ENCODE measurements at regions not wholly inside any gene's neighbourhood (a gene's known extent, or its start where the extent isn't known, plus 50 kb on each side); places are given as distances from the start of the nearest gene placed in this dataset.

DNA sequence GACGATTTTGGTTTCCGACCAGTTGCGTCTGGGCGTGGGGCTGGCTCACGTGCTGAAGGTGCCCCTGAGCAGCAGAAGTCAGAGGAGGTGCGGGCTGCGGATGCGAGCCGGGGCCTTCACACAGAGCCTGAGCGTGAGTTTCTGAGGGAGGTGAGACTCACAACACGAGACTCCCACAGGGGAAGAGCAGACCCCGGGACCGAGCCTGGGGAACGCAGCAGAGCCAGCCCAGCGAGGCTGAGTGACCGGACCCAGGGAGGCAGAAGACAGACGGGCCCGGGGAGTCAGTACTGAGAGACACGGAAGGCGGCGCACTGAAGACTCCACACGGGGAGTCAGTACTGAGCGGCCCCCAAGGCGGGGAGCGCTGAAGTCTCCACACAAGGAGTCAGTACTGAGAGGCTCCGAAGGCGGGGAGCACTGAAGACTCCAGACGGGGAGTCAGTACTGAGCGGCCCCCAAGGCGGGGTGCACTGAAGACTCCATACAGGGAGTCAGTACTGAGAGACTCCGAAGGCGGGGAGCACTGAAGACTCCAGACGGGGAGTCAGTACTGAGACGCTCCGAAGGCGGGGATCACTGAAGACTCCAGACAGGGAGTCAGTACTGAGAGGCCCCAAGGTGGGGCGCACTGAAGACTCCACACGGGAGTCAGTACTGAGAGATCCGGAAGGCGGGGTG, 77.8 kb downstream of the DLL1 start:
- H3K4me3 Mint-ChIP-seq (ENCODE audit: low read depth, unreplicated experiment): peak overlapping the region; percentile 13
- TF ChIP-seq, protein P1, sequence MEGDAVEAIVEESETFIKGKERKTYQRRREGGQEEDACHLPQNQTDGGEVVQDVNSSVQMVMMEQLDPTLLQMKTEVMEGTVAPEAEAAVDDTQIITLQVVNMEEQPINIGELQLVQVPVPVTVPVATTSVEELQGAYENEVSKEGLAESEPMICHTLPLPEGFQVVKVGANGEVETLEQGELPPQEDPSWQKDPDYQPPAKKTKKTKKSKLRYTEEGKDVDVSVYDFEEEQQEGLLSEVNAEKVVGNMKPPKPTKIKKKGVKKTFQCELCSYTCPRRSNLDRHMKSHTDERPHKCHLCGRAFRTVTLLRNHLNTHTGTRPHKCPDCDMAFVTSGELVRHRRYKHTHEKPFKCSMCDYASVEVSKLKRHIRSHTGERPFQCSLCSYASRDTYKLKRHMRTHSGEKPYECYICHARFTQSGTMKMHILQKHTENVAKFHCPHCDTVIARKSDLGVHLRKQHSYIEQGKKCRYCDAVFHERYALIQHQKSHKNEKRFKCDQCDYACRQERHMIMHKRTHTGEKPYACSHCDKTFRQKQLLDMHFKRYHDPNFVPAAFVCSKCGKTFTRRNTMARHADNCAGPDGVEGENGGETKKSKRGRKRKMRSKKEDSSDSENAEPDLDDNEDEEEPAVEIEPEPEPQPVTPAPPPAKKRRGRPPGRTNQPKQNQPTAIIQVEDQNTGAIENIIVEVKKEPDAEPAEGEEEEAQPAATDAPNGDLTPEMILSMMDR (IDR thresholded peaks at IDR 0.05; ENCODE audit: unreplicated experiment): no peak
- BruUV-seq (replicated peaks): no TSS peak
- no peaks in the 10 kb centered on the region for H3K4me1 Mint-ChIP-seq (ENCODE audit: low read depth, unreplicated experiment)
- intact Hi-C loops (cut with micrococcal nuclease; ENCODE audit: unreplicated experiment): no loop called here
- H3K9me3 Mint-ChIP-seq (ENCODE audit: low read depth, unreplicated experiment): peaks cover 15% of the 10 kb centered on the region
- H3K27me3 Mint-ChIP-seq (ENCODE audit: unreplicated experiment): peaks cover 38% of the 10 kb centered on the region
- peak overlapping the region; percentile 83 for H3K27ac Mint-ChIP-seq (ENCODE audit: unreplicated experiment)
- DNase-seq: no peak
- H3K36me3 Mint-ChIP-seq (ENCODE audit: insufficient read depth, unreplicated experiment): peaks cover 8% of the 10 kb centered on the region
- CTCF ChIA-PET: no interaction called here

DNA sequence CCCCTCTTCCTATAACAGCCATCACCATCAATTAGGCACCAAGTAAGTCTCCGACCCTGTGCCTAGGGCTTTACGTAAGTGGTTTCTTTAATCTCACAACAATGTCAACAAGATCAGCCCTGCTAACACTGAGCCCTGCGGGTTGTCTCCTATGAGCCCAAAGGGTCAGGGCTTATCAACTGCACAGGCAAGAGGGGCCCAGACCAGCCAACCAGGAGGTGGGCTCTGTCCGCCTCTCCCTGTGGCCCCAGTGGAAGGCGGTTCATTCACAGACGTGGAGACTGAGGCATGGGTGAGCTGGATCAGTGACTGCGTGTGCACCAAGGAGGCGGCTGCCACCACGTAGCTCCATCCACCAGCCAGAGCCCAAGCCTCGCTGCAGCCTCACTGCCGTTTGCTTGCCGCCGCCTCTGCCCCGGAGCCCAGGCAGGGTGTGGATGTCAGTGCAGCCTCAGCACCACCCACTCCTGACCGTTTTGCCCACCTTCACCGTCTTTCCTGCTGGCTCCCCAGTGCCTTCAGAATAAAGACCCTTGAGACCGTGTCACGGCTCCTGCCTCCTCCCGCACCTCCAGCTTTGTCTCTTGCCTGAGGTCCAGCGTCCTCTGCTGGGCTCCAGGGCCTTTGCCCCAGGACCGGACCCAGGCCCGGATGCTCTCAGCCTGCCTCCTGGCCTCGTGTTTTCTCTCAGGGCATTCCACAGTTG, 78.7 kb downstream of the DLL1 start:
- DNase-seq: no peak
- Mint-ChIP-seq H3K27ac (ENCODE audit: unreplicated experiment) (no peak overlapping the region), H3K27me3 (ENCODE audit: unreplicated experiment) (peaks cover 38% of the 10 kb centered on the region), H3K4me3 (ENCODE audit: low read depth, unreplicated experiment) (no peak overlapping the region), H3K9me3 (ENCODE audit: low read depth, unreplicated experiment) (peaks cover 15% of the 10 kb centered on the region), H3K36me3 (ENCODE audit: insufficient read depth, unreplicated experiment) (peaks cover 8% of the 10 kb centered on the region), H3K4me1 (ENCODE audit: low read depth, unreplicated experiment) (no peaks in the 10 kb centered on the region)
- no TSS peak for BruUV-seq (replicated peaks)
- TF ChIP-seq, protein P1 (IDR thresholded peaks at IDR 0.05; ENCODE audit: unreplicated experiment): no peak
- intact Hi-C loops (cut with micrococcal nuclease; ENCODE audit: unreplicated experiment): no loop called here
- CTCF ChIA-PET: no interaction called here

DNA sequence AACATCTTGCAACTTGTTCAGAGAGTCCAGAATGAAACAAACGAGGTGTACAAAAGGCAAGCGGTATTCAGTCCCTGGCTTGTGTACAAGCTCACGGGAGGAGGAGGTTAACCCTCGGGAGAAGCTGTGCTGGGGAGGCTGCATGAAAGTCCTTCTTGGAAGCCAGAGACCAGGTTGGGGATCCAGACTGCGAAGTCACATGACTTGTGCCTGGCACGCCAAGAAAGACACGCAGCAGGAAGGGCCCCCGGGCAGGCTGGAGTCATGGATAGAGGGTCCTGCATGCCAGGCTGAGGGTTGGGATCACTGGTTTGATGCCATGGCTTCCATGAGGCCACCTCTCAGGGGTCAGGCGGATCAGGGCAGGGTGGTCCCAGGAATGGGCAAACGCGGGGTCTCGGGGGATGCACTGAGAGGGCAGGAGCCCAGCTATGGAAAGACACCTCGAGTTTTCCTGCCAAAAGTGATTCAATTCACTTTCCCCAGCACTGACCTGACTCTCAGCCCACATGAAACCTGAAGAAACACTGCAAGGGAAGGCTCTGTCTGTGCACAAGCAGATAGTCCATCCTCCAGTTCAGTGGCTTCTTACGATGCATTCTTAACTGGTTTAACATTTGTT, 79.4 kb downstream of the DLL1 start:
- DNase-seq: no peak
- H3K27ac Mint-ChIP-seq (ENCODE audit: unreplicated experiment): no peak overlapping the region
- intact Hi-C loops (cut with micrococcal nuclease; ENCODE audit: unreplicated experiment): no loop called here
- H3K4me1 Mint-ChIP-seq (ENCODE audit: low read depth, unreplicated experiment): no peaks in the 10 kb centered on the region
- peaks cover 8% of the 10 kb centered on the region for H3K36me3 Mint-ChIP-seq (ENCODE audit: insufficient read depth, unreplicated experiment)
- TF ChIP-seq, protein P1 (IDR thresholded peaks at IDR 0.05; ENCODE audit: unreplicated experiment): no peak
- CTCF ChIA-PET: no interaction called here
- H3K27me3 Mint-ChIP-seq (ENCODE audit: unreplicated experiment): peaks cover 38% of the 10 kb centered on the region
- no TSS peak for BruUV-seq (replicated peaks)
- no peak overlapping the region for H3K4me3 Mint-ChIP-seq (ENCODE audit: low read depth, unreplicated experiment)
- peaks cover 15% of the 10 kb centered on the region for H3K9me3 Mint-ChIP-seq (ENCODE audit: low read depth, unreplicated experiment)

DNA sequence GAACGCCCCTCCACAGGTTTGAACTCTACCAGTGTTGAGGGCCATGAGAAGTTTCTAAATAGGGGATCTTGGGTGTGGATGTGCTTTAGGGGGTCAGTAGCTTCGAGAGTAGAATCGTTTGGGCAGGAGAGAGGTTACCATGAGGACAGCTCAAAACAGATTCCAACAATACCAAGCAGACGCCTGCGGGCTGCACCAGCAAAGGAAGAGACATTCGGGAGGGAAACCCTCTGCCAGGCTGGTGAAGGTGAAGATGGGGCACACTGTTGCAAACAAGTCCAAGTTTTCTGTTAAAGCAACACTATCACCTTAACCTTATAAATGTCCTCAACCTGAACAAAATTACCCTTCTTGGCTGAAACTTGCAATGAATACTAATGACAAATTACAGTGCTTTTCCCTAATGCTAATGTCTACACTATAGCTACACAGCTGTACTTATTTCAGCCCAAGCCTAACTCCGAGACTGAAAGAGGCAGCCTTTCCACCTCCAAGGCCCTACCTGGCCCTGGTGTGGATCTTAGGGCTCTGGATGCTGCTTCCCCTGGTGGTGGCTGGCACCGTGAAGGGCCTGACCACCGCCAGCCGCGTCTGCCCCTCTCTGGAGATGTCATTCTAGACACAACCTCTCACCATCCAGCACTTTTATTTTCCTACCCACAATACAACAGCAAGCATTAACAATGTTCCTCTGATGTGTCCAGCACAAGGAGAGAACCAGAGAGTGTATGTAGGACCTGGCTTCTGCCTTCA, 80.1 kb downstream of the DLL1 start:
- intact Hi-C loops (cut with micrococcal nuclease; ENCODE audit: unreplicated experiment): no loop called here
- Mint-ChIP-seq H3K27me3 (ENCODE audit: unreplicated experiment) (peaks cover 38% of the 10 kb centered on the region), H3K36me3 (ENCODE audit: insufficient read depth, unreplicated experiment) (peaks cover 8% of the 10 kb centered on the region), H3K27ac (ENCODE audit: unreplicated experiment) (no peak overlapping the region), H3K9me3 (ENCODE audit: low read depth, unreplicated experiment) (peaks cover 15% of the 10 kb centered on the region), H3K4me3 (ENCODE audit: low read depth, unreplicated experiment) (no peak overlapping the region), H3K4me1 (ENCODE audit: low read depth, unreplicated experiment) (no peaks in the 10 kb centered on the region)
- DNase-seq: no peak
- CTCF ChIA-PET: no interaction called here
- no TSS peak for BruUV-seq (replicated peaks)
- TF ChIP-seq, protein P1 (IDR thresholded peaks at IDR 0.05; ENCODE audit: unreplicated experiment): no peak
